NB4 (cell line): ENCODE measurements at regions not wholly inside any gene's neighbourhood (a gene's known extent, or its start where the extent isn't known, plus 50 kb on each side); places are given as distances from the start of the nearest gene placed in this dataset.

Source experiments
- DNase-seq: peaks from one replicate; pipeline ENCODE4 v3.0.0; 2010; ENCODE audit warnings: low read depth
- H3K4me3 ChIP-seq: one replicate; pipeline ENCODE4 v1.5.1; 2011; ENCODE audit warnings: mild to moderate bottlenecking, low read depth, low read length, moderate library complexity
- MYC ChIP-seq: IDR thresholded peaks from 2 replicates; pipeline ENCODE4 v1.6.1; 2011; ENCODE audit warnings: low read depth, low read length
- POLR2A ChIP-seq: IDR thresholded peaks from 2 replicates; pipeline ENCODE4 v1.6.1; 2011; ENCODE audit warnings: mild to moderate bottlenecking; ENCODE audit not compliant: insufficient read length; ENCODE audit errors: extremely low read depth
- TF ChIP-seq, protein P1 (sequence below): IDR thresholded peaks from one replicate; pipeline ENCODE4 v1.5.1; 2012; ENCODE audit warnings: low read depth, low read length
- TF ChIP-seq, protein P2 (sequence below): IDR thresholded peaks from 2 replicates; pipeline ENCODE4 v1.6.1; 2011; ENCODE audit warnings: low read depth, low read length

DNA sequence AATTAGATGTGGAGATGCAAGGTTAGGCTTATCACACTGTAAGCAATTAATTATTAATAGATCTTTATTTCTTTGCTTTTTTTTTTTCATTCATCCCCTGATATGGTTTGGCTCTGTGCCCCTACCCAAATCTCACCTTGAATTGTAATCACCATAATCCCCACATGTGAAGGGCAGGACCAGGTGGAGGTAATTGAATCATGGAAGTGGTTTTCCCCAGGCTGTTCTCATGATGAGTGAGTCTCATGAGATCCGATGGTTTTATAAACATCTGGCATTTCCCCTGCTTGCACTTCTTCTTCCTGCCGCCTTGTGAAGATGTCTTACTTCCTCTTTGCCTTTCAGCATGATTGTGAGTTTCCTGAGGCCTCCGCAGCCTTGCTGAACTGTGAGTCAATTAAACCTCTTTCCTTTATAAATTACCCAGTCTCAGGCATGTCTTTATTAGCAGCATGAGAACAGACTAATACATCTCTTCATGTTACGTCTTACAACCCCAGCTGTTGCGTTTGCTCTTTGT lies 333.8 kb downstream of the CDH26 start:
- TF ChIP-seq MYC (no peak), POLR2A (no peak)
- peak; percentile 56 for DNase-seq
- no peak overlapping the region for H3K4me3 ChIP-seq

DNA sequence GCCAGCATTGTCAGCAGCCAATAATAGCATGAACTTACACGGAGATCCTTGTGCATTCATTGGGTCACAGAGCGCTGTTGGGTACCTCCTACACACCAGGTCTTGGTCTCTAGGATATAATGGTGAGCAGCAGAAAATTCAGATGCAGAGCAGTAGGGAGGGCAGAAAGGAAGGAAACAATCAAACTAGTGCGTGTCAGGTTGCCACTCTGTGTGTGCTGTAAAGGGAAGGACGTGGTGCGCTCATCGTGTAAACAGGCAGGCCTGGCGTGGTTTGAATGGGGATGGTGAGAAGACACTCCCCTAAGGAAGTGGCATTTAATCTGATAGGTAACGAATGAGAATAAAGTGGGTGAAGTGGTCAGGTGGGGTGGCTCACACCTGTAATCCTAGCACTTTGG lies 336.4 kb downstream of the CDH26 start:
- no peak for TF ChIP-seq POLR2A
- TF ChIP-seq, protein P1, sequence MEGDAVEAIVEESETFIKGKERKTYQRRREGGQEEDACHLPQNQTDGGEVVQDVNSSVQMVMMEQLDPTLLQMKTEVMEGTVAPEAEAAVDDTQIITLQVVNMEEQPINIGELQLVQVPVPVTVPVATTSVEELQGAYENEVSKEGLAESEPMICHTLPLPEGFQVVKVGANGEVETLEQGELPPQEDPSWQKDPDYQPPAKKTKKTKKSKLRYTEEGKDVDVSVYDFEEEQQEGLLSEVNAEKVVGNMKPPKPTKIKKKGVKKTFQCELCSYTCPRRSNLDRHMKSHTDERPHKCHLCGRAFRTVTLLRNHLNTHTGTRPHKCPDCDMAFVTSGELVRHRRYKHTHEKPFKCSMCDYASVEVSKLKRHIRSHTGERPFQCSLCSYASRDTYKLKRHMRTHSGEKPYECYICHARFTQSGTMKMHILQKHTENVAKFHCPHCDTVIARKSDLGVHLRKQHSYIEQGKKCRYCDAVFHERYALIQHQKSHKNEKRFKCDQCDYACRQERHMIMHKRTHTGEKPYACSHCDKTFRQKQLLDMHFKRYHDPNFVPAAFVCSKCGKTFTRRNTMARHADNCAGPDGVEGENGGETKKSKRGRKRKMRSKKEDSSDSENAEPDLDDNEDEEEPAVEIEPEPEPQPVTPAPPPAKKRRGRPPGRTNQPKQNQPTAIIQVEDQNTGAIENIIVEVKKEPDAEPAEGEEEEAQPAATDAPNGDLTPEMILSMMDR = no peak
- no peak for TF ChIP-seq MYC
- TF ChIP-seq, protein P2, sequence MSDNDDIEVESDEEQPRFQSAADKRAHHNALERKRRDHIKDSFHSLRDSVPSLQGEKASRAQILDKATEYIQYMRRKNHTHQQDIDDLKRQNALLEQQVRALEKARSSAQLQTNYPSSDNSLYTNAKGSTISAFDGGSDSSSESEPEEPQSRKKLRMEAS = no peak
- no peak overlapping the region for H3K4me3 ChIP-seq
- no peak for DNase-seq

DNA sequence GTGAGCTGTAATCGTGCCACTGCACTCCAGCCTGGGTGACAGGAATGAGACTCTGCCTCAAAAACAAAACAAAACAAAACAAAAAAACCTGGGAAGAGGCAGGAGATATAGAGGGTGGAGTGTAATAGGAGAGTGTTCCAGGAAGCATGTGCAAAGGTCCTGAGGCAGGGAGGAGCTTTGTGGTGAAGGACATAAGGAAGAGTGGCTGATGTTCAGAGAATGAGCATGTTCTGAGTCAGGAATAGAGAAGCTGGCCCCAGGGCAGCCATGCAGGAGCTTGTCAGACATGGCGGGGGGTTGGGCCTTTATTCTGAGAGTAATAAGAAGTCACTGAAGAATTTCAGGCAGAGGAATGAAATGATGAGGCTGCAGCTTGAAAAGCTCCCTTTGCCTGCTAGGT lies 337.0 kb downstream of the CDH26 start:
- DNase-seq = no peak
- TF ChIP-seq, protein P1 = no peak
- TF ChIP-seq POLR2A (no peak), MYC (no peak)
- TF ChIP-seq, protein P2 = no peak
- H3K4me3 ChIP-seq = no peak overlapping the region

DNA sequence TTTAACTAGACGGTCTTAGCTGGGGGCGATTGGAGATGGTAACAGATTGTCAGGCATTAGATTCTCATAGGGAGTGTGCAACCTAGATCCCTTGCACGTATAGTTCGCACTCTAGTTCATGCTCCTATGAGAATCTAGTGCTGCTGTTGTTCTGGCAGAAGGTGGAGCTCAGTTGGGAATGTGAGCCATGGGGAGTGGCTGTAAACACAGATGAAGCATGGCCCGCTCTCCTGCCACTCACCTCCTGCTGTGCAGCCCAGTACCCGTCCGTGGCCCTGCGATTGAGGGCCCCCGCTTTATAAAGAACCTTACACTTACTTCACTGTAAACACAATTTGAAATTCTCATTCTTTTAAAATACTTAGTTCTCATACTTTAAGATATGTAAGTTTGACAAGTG lies 339.4 kb downstream of the CDH26 start:
- TF ChIP-seq MYC (no peak), POLR2A (no peak)
- TF ChIP-seq, protein P1 = no peak
- TF ChIP-seq, protein P2 = no peak
- no peak overlapping the region for H3K4me3 ChIP-seq
- DNase-seq = no peak

DNA sequence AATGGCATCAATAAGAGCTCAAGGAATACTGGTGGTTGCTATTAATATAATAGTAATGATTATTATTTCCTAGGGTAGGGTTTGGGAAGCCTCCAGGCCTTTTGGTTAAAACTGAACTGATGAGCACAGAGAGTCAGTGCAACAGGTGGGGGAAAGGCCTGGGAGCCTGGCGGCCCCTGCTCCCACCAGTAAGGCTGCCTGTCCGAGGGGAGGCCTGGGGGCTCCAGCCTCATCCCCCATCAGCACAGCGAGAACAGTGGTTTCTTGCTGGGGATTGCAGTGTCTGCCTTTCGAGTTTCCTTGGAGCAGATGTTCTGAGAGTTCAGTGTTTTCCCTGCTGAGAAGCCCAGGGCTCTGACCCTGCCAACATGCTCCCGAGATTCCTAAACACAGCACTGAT lies 340.4 kb downstream of the CDH26 start:
- TF ChIP-seq, protein P1 = no peak
- H3K4me3 ChIP-seq = no peak overlapping the region
- DNase-seq = no peak

DNA sequence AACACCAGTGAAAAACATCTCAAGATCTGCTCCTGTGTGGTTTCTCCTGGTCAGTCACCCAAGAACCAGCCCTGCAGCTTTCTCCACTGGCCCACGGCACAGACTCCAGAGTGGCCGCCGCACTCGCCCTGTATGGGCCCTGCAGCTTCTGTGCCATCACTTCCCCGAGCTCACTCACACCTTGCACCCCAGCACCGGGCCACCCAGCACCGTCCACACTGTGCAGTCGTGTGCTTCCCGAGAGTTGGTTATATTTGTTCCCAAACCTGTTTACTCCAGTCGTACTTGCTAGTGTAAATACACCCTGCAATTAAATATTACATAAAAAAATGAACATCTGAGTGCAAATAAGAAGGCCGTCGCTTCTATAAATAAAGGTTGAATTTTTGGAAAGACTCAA lies 341.7 kb downstream of the CDH26 start:
- no peak for DNase-seq
- TF ChIP-seq, protein P1 = no peak
- TF ChIP-seq MYC (no peak), POLR2A (no peak)
- TF ChIP-seq, protein P2 = no peak

DNA sequence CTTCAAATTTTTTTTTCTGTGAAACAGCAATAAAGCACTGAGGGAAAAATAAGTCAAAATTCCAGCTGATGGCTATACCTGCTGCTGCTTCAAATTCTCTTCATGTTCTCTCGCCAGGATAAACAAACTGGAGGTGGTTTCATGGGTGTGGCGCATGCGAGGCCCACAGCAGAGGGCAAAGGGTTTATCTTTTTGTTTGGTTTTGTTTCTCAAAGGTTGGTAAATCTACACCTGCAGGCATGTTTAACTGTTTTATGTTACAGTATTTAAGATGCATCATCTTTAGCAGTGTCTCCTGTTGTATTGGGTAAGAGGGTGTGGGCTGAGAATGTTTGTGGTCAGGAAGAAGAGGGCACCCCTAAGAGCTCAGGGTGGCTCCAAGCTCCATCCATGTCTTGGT lies 342.2 kb downstream of the CDH26 start:
- DNase-seq = no peak
- TF ChIP-seq POLR2A (no peak), MYC (no peak)
- TF ChIP-seq, protein P1 = no peak
- TF ChIP-seq, protein P2 = no peak
- no peak overlapping the region for H3K4me3 ChIP-seq

More for the DNA sequence above, 341.7 kb downstream of the CDH26 start:
- no peak overlapping the region for H3K4me3 ChIP-seq
